ENCODE measurements at regions not wholly inside any gene's neighbourhood (a gene's known extent, or its start where the extent isn't known, plus 50 kb on each side); places are given as distances from the start of the nearest gene placed in this dataset.

- no peaks in the 10 kb centered on the region for H3K27me3 ChIP-seq
- intact Hi-C loops (cut with DNase I) = no loop called here
- H3K4me1 ChIP-seq = no peaks in the 10 kb centered on the region
- H3K9me3 ChIP-seq = no peaks in the 10 kb centered on the region
- no peak for TF ChIP-seq POLR2A (IDR thresholded peaks at IDR 0.05)
- TF ChIP-seq EP300 (IDR thresholded peaks at IDR 0.05) = no peak
- TF ChIP-seq POLR2AphosphoS5 (IDR thresholded peaks at IDR 0.05) = no peak
- TF ChIP-seq CTCF (IDR thresholded peaks at IDR 0.05) = no peak
- H3K36me3 ChIP-seq = no peaks in the 10 kb centered on the region
- WGBS, 2 donors = 88 to 93% methylated on average over 12 of the region's 12 CpGs
- DNase-seq = no peak
- H3K27ac ChIP-seq = no peak overlapping the region
- no peak overlapping the region for H3K4me3 ChIP-seq
These were observed 185.4 kb upstream of the ASCC3 start for GRCh38 chr6:101066481-101066880.

- intact Hi-C loops (cut with DNase I) = no loop called here
- no peak overlapping the region for H3K27ac ChIP-seq
These were observed 188.2 kb upstream of the ASCC3 start for GRCh38 chr6:101069191-101069795.

GRCh38 chr6:101070044-101070608 is 189.0 kb upstream of the ASCC3 start:
- H3K36me3 ChIP-seq = no peaks in the 10 kb centered on the region
- H3K27me3 ChIP-seq = no peaks in the 10 kb centered on the region
- no peak overlapping the region for H3K4me3 ChIP-seq
- 89 to 93% methylated on average over 23 of the region's 23 CpGs for WGBS, 2 donors
- no peak for TF ChIP-seq CTCF (IDR thresholded peaks at IDR 0.05)
- no peak for TF ChIP-seq EP300 (IDR thresholded peaks at IDR 0.05)
- TF ChIP-seq POLR2A (IDR thresholded peaks at IDR 0.05) = no peak
- TF ChIP-seq POLR2AphosphoS5 (IDR thresholded peaks at IDR 0.05) = no peak
- no peak for DNase-seq
- H3K9me3 ChIP-seq = no peaks in the 10 kb centered on the region
- intact Hi-C loops (cut with DNase I) = no loop called here
- no peak overlapping the region for H3K27ac ChIP-seq
- H3K4me1 ChIP-seq = no peaks in the 10 kb centered on the region

More at GRCh38 chr6:101069191-101069795, 188.2 kb upstream of the ASCC3 start:
- H3K27me3 ChIP-seq = no peaks in the 10 kb centered on the region
- DNase-seq = no peak
- no peaks in the 10 kb centered on the region for H3K4me1 ChIP-seq
- H3K9me3 ChIP-seq = no peaks in the 10 kb centered on the region
- H3K4me3 ChIP-seq = no peak overlapping the region
- TF ChIP-seq POLR2A (IDR thresholded peaks at IDR 0.05) (no peak), CTCF (IDR thresholded peaks at IDR 0.05) (no peak), POLR2AphosphoS5 (IDR thresholded peaks at IDR 0.05) (no peak), EP300 (IDR thresholded peaks at IDR 0.05) (no peak)
- H3K36me3 ChIP-seq = no peaks in the 10 kb centered on the region

- no peaks in the 10 kb centered on the region for H3K27me3 ChIP-seq
- DNase-seq = no peak
- H3K4me3 ChIP-seq = no peak overlapping the region
- H3K27ac ChIP-seq = no peak overlapping the region
- H3K4me1 ChIP-seq = peaks cover 0 to 8% (median 1%) of the 10 kb centered on the region in 4 donors
- H3K36me3 ChIP-seq = no peaks in the 10 kb centered on the region
- TF ChIP-seq POLR2AphosphoS5 (IDR thresholded peaks at IDR 0.05) = no peak
- TF ChIP-seq EP300 (IDR thresholded peaks at IDR 0.05) = no peak
- TF ChIP-seq POLR2A (IDR thresholded peaks at IDR 0.05) = no peak
- TF ChIP-seq CTCF (IDR thresholded peaks at IDR 0.05) = no peak
- intact Hi-C loops (cut with DNase I) = no loop called here
- no peaks in the 10 kb centered on the region for H3K9me3 ChIP-seq
These were observed 196.2 kb upstream of the ASCC3 start for GRCh38 chr6:101077344-101077743.
